HEK293 (cell line): ENCODE measurements at regions not wholly inside any gene's neighbourhood (a gene's known extent, or its start where the extent isn't known, plus 50 kb on each side); places are given as distances from the start of the nearest gene placed in this dataset.

ENCODE experiments used
- ZNF24 ChIP-seq: fragments of 450-650 bp; formaldehyde crosslinking; IDR thresholded peaks from 2 replicates; pipeline ENCODE4 v1.5.1; 2016; ENCODE audit warnings: missing biosample characterization, missing genetic modification characterization
- TF ChIP-seq, protein P1 (sequence below): fragments of 450-650 bp; formaldehyde crosslinking; IDR thresholded peaks from 2 replicates; pipeline ENCODE4 v1.5.1; 2017; ENCODE audit warnings: missing biosample characterization, missing genetic modification characterization
- TF ChIP-seq, protein P2 (sequence below): fragments of 450-650 bp; formaldehyde crosslinking; IDR thresholded peaks from 2 replicates; pipeline ENCODE4 v1.5.1; 2016; ENCODE audit warnings: missing biosample characterization, missing genetic modification characterization

DNA sequence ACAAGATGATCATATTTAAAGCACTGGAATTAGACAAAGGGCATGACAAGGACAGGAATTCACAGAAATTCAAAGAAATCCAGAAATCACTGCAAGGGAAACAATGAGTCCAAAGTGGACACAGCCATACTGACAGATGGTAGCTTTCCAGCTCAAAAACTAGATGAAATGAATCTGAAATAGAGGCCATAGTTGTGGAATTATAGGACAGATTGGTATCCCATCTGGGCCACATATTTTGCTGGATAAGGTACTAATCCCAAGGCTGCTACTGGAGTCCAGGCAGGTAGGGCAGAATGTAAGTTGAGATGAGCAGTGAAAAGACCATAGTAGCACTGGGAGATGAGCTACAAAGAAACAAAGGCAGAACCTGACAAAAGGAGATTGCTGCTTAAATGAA lies 258.3 kb upstream of the ANO3 start:
- TF ChIP-seq, protein P1, sequence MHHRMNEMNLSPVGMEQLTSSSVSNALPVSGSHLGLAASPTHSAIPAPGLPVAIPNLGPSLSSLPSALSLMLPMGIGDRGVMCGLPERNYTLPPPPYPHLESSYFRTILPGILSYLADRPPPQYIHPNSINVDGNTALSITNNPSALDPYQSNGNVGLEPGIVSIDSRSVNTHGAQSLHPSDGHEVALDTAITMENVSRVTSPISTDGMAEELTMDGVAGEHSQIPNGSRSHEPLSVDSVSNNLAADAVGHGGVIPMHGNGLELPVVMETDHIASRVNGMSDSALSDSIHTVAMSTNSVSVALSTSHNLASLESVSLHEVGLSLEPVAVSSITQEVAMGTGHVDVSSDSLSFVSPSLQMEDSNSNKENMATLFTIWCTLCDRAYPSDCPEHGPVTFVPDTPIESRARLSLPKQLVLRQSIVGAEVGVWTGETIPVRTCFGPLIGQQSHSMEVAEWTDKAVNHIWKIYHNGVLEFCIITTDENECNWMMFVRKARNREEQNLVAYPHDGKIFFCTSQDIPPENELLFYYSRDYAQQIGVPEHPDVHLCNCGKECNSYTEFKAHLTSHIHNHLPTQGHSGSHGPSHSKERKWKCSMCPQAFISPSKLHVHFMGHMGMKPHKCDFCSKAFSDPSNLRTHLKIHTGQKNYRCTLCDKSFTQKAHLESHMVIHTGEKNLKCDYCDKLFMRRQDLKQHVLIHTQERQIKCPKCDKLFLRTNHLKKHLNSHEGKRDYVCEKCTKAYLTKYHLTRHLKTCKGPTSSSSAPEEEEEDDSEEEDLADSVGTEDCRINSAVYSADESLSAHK (tag by site-specific recombination): no peak
- TF ChIP-seq, protein P2, sequence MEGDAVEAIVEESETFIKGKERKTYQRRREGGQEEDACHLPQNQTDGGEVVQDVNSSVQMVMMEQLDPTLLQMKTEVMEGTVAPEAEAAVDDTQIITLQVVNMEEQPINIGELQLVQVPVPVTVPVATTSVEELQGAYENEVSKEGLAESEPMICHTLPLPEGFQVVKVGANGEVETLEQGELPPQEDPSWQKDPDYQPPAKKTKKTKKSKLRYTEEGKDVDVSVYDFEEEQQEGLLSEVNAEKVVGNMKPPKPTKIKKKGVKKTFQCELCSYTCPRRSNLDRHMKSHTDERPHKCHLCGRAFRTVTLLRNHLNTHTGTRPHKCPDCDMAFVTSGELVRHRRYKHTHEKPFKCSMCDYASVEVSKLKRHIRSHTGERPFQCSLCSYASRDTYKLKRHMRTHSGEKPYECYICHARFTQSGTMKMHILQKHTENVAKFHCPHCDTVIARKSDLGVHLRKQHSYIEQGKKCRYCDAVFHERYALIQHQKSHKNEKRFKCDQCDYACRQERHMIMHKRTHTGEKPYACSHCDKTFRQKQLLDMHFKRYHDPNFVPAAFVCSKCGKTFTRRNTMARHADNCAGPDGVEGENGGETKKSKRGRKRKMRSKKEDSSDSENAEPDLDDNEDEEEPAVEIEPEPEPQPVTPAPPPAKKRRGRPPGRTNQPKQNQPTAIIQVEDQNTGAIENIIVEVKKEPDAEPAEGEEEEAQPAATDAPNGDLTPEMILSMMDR (tag by site-specific recombination): no peak
- TF ChIP-seq ZNF24 (tag by site-specific recombination): no peak
